ENCODE measurements at regions not wholly inside any gene's neighbourhood (a gene's known extent, or its start where the extent isn't known, plus 50 kb on each side); places are given as distances from the start of the nearest gene placed in this dataset.

DNA sequence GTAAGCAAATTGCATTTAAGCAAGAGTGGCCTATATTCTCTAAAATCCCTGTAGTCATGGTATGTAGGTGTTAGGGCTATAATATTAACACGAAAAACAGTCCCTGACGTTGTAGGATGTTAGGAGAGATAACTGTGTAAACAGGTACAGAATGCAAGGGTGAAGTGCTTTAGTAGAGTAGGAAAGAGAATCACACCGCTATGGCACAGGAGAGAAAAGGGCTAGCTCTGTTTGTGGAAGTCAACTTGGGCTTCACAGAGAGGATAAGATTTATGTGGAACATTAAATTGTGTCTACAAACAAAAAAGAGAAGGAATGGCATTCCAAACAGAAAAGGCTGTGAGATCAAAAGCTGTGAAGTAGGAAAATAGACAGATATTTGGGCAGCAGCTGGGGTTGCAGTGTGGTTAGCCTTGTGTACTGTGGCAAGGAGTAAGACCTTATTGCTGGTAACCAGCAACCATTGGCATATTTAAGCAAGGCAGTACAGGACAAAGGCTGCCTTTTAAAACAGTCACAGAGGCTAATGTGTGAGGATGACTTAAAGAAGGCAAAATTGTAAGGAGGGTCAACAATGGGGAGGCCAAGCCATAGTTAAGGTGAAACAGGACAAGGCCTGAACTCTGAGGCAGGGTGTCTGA, 337.5 kb upstream of the ADAMTSL1 start:
- Histone ChIP-seq H3K36me3 (ENCODE audit: control insufficient read depth, low read depth, low read length) (no peaks in the 10 kb centered on the region), H3K4me1 (ENCODE audit: control insufficient read depth, low read depth, low read length) (no peaks in the 10 kb centered on the region), H3K27me3 (ENCODE audit: control insufficient read depth, insufficient read depth, low read length) (no peaks in the 10 kb centered on the region), H3K9me3 (ENCODE audit: control insufficient read depth, low read depth, low read length) (no peaks in the 10 kb centered on the region), H3K4me3 (ENCODE audit: low read length) (no peak overlapping the region), H3K27ac (ENCODE audit: low read length) (no peak overlapping the region), H3K9ac (ENCODE audit: low read length) (no peak overlapping the region)

DNA sequence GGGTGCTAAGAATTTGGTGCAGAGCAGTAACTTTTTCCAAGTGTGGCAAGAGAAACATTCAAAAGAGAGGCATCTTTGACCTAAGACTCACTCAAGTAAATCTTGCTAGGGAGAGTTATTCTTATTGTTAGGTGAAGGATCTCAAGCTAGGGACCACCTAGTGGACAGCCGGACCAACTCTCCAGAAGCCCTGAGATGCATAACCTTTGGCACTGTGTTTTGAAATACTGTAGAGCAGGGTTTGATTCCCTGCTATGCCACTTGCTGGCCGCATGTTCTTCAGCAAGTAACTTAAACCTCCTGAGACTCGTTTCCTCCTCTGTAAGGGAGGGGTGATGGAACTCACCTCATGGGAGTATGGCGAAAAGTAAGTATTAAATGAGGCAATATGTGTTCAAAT, 336.1 kb upstream of the ADAMTSL1 start:
- H3K9me3 ChIP-seq (ENCODE audit: control insufficient read depth, low read depth, low read length) = no peaks in the 10 kb centered on the region
- no peaks in the 10 kb centered on the region for H3K36me3 ChIP-seq (ENCODE audit: control insufficient read depth, low read depth, low read length)
- H3K4me1 ChIP-seq (ENCODE audit: control insufficient read depth, low read depth, low read length) = no peaks in the 10 kb centered on the region
- no peaks in the 10 kb centered on the region for H3K27me3 ChIP-seq (ENCODE audit: control insufficient read depth, insufficient read depth, low read length)
- H3K27ac ChIP-seq (ENCODE audit: low read length) = no peak overlapping the region
- no peak overlapping the region for H3K9ac ChIP-seq (ENCODE audit: low read length)
- no peak overlapping the region for H3K4me3 ChIP-seq (ENCODE audit: low read length)

DNA sequence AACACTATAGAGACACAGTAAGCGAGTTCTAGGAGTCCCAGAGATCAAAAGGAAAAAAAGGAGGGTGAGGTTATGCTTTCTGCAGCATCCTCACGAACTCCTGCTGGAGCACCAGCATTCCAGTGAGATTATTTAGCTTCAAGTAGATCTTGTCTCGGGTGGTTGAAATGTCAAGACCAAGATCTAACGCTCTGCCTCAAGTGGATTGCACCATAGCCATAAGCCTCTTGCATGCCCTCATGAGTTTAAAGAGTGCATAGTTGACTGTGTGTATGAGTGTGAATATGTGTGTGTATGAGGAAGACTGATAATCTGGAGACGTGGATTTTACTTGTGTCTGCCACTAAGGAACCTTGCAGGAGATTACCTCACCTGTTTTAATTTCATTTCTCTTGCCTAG, 335.3 kb upstream of the ADAMTSL1 start:
- no peak overlapping the region for H3K27ac ChIP-seq (ENCODE audit: low read length)
- H3K9ac ChIP-seq (ENCODE audit: low read length) = no peak overlapping the region
- H3K4me3 ChIP-seq (ENCODE audit: low read length) = no peak overlapping the region
- no peaks in the 10 kb centered on the region for H3K9me3 ChIP-seq (ENCODE audit: control insufficient read depth, low read depth, low read length)
- H3K27me3 ChIP-seq (ENCODE audit: control insufficient read depth, insufficient read depth, low read length) = no peaks in the 10 kb centered on the region
- H3K4me1 ChIP-seq (ENCODE audit: control insufficient read depth, low read depth, low read length) = no peaks in the 10 kb centered on the region
- H3K36me3 ChIP-seq (ENCODE audit: control insufficient read depth, low read depth, low read length) = no peaks in the 10 kb centered on the region

DNA sequence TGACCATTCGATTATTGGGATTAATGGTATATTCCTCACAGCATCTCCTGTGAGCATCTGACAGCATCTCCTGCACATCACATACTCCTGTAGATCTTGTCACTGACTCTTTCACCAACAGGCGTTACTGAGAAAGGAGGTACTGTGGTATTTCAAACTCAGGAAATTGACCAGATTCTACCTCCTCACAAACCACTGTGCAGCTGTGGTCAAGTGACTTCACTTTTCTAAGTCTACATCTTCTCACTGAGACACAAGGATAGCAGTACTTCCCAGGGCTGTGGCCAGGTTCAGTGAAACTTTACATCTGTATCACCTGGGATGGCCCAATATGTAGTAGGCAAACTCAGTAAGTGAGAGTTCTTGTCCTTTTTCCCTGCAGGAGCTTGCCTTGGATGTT, 332.3 kb upstream of the ADAMTSL1 start:
- no peaks in the 10 kb centered on the region for H3K9me3 ChIP-seq (ENCODE audit: control insufficient read depth, low read depth, low read length)
- no peak overlapping the region for H3K27ac ChIP-seq (ENCODE audit: low read length)
- no peaks in the 10 kb centered on the region for H3K36me3 ChIP-seq (ENCODE audit: control insufficient read depth, low read depth, low read length)
- no peaks in the 10 kb centered on the region for H3K4me1 ChIP-seq (ENCODE audit: control insufficient read depth, low read depth, low read length)
- H3K4me3 ChIP-seq (ENCODE audit: low read length) = no peak overlapping the region
- H3K9ac ChIP-seq (ENCODE audit: low read length) = no peak overlapping the region
- H3K27me3 ChIP-seq (ENCODE audit: control insufficient read depth, insufficient read depth, low read length) = no peaks in the 10 kb centered on the region

DNA sequence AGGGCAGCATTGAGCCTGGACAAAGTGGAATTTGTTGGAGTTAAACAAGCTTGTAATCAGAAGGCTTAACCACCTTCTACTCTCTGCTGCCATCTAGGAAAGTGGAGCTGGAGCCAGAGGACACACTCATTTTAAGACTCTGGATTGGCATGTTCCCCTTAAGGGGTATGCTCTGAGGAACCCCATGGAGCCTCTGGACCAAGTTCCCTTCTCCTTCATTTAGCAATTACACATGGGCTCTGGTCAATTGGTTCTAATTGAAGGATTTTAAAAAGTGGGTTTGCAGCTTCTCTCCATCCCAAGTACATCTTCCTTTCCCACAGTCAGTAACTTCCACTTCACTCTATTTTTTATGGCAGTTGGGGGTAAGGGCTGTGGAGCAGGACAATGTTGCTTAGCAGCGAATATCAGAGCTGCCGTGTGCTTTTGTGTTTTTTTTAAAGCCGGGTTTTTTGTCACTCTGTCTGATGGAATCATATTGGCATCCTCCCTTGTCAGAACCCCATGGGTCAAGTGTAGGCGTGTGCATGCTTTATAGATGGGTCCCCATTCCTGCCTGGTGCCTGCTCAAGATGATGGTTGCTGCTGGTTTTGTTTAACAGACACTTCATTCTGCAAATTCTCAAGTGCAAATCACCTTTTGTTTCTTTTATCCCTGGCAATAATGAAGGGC, 330.7 kb upstream of the ADAMTSL1 start:
- H3K9me3 ChIP-seq (ENCODE audit: control insufficient read depth, low read depth, low read length) = no peaks in the 10 kb centered on the region
- H3K36me3 ChIP-seq (ENCODE audit: control insufficient read depth, low read depth, low read length) = no peaks in the 10 kb centered on the region
- H3K27me3 ChIP-seq (ENCODE audit: control insufficient read depth, insufficient read depth, low read length) = no peaks in the 10 kb centered on the region
- H3K9ac ChIP-seq (ENCODE audit: low read length) = no peak overlapping the region
- H3K27ac ChIP-seq (ENCODE audit: low read length) = no peak overlapping the region
- H3K4me1 ChIP-seq (ENCODE audit: control insufficient read depth, low read depth, low read length) = no peaks in the 10 kb centered on the region
- H3K4me3 ChIP-seq (ENCODE audit: low read length) = no peak overlapping the region

DNA sequence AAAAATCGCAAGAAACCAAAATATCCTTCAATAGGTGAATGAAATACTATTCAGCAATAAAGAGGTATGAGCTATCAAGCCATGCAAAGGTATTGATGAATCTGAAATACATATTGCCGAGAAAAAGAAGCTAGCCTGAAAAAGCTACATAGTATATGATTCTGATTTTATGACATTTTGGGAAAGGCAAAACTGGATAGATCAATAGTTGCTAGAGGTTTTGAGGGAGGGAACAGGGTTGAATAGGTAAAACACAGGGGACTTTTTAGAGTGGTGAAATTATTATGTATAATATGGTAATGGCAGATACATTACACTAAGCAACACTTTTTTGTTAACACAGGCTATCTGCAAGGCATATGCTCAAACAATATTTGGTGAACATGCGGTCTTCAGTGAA, 327.6 kb upstream of the ADAMTSL1 start:
- Histone ChIP-seq H3K4me1 (ENCODE audit: control insufficient read depth, low read depth, low read length) (no peaks in the 10 kb centered on the region), H3K4me3 (ENCODE audit: low read length) (no peak overlapping the region), H3K36me3 (ENCODE audit: control insufficient read depth, low read depth, low read length) (no peaks in the 10 kb centered on the region), H3K9me3 (ENCODE audit: control insufficient read depth, low read depth, low read length) (no peaks in the 10 kb centered on the region), H3K9ac (ENCODE audit: low read length) (no peak overlapping the region), H3K27me3 (ENCODE audit: control insufficient read depth, insufficient read depth, low read length) (no peaks in the 10 kb centered on the region), H3K27ac (ENCODE audit: low read length) (no peak overlapping the region)

DNA sequence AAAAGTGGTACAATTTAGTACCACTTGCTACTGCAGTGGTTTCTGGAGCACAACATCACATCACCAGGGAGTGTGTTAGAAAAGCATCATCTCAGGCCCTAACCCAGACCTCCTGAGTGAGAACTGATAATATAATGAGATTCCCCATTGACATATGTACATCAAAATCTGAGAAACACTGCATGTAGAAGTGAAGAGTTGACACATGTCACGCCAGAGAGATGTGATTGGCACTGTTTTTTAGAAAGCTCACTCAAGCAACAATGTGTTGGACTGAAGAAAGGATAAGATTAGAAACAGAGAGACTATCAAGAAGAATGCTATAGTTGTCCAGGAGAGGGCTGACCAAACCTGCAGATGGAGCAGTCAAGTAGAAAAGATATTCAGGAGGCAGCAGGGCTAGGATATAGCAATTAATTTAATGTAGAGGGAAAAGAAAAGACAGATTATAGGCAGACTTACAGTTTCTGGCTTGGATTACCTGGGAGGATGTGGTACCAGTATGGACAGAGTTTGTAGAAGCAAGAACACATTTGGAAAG, 324.4 kb upstream of the ADAMTSL1 start:
- H3K4me1 ChIP-seq (ENCODE audit: control insufficient read depth, low read depth, low read length) = no peaks in the 10 kb centered on the region
- no peak overlapping the region for H3K27ac ChIP-seq (ENCODE audit: low read length)
- no peaks in the 10 kb centered on the region for H3K27me3 ChIP-seq (ENCODE audit: control insufficient read depth, insufficient read depth, low read length)
- no peak overlapping the region for H3K9ac ChIP-seq (ENCODE audit: low read length)
- H3K9me3 ChIP-seq (ENCODE audit: control insufficient read depth, low read depth, low read length) = no peaks in the 10 kb centered on the region
- H3K4me3 ChIP-seq (ENCODE audit: low read length) = no peak overlapping the region
- H3K36me3 ChIP-seq (ENCODE audit: control insufficient read depth, low read depth, low read length) = no peaks in the 10 kb centered on the region

DNA sequence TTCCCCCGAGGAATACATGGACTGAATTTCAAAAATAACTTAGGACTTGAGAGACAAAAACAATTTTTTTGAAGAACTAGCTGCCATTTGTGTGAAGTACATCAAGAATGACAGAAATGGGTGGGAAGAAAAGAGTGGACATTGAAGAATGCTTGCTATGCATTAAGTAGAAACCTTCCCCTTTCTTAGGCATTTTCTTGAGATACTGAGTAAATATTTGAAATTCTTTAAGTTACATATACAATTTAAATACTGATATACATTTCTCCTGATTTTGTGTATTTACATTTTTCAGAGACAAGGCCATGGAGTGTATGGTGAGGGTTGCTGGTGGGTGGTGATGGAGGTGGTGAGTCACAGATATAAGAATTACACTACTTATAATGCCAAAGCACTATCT, 319.3 kb upstream of the ADAMTSL1 start:
- Histone ChIP-seq H3K4me1 (ENCODE audit: control insufficient read depth, low read depth, low read length) (no peaks in the 10 kb centered on the region), H3K27me3 (ENCODE audit: control insufficient read depth, insufficient read depth, low read length) (no peaks in the 10 kb centered on the region), H3K36me3 (ENCODE audit: control insufficient read depth, low read depth, low read length) (no peaks in the 10 kb centered on the region), H3K4me3 (ENCODE audit: low read length) (no peak overlapping the region), H3K9me3 (ENCODE audit: control insufficient read depth, low read depth, low read length) (no peaks in the 10 kb centered on the region), H3K9ac (ENCODE audit: low read length) (no peak overlapping the region), H3K27ac (ENCODE audit: low read length) (no peak overlapping the region)

DNA sequence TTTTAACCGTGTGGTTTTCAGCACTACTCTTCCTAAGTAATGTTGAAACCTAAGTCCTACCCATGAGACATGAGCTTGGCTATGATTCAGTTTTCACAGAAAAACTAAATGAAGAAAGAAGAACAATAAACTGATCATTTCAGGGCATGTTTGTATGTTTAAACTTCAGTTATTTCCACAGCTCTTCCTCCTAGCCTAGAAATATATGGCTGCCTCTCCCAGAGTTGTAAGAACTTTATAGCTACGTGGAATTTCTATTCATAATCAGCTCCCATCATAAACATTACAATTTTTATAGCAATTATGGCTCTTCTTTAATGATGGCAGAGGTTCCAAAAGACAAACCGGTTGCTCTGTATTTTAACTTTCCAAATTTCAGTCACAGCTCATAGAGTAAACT, 314.7 kb upstream of the ADAMTSL1 start:
- Histone ChIP-seq H3K4me1 (ENCODE audit: control insufficient read depth, low read depth, low read length) (no peaks in the 10 kb centered on the region), H3K27me3 (ENCODE audit: control insufficient read depth, insufficient read depth, low read length) (no peaks in the 10 kb centered on the region), H3K36me3 (ENCODE audit: control insufficient read depth, low read depth, low read length) (no peaks in the 10 kb centered on the region), H3K27ac (ENCODE audit: low read length) (no peak overlapping the region), H3K9me3 (ENCODE audit: control insufficient read depth, low read depth, low read length) (no peaks in the 10 kb centered on the region), H3K9ac (ENCODE audit: low read length) (no peak overlapping the region), H3K4me3 (ENCODE audit: low read length) (no peak overlapping the region)

DNA sequence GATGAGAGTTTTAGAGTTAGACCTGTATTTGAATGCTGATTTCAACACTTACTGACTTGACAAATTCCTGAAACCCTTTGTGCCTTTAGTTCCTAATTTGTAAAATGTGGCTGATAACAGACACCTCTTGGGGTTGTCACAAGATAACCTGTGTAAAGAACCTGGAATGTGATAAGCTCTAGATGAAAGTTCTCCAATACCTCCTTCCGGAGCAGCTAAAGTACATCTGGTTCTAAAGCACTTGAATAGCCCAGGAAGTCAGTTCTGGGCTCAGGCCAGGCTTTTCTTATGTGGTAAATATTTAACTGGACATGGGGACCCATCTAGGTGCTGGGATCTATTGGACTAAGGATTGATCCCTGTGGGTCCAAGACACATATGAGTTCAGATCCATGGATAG, 310.8 kb upstream of the ADAMTSL1 start:
- no peak overlapping the region for H3K4me3 ChIP-seq (ENCODE audit: low read length)
- H3K4me1 ChIP-seq (ENCODE audit: control insufficient read depth, low read depth, low read length) = no peaks in the 10 kb centered on the region
- H3K27ac ChIP-seq (ENCODE audit: low read length) = no peak overlapping the region
- H3K9me3 ChIP-seq (ENCODE audit: control insufficient read depth, low read depth, low read length) = no peaks in the 10 kb centered on the region
- H3K27me3 ChIP-seq (ENCODE audit: control insufficient read depth, insufficient read depth, low read length) = no peaks in the 10 kb centered on the region
- no peak overlapping the region for H3K9ac ChIP-seq (ENCODE audit: low read length)
- H3K36me3 ChIP-seq (ENCODE audit: control insufficient read depth, low read depth, low read length) = no peaks in the 10 kb centered on the region

DNA sequence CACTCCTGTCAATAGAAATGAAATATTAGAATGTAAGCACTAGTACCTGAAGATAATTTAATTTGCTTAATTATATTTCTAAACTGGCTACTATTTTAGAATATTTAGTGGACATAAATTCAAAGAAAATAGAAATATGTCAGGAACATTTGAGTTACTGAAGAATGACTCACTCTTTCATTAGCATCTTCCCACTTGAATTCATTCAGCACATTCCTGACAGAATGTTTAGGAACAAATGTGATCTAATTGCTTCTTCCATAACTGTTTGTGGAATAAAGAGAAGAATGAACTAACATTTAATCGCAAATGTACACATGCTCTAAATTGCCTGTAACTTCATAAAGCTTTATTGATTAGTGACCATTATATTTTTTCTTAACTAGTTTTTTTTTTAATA, 306.2 kb upstream of the ADAMTSL1 start:
- no peaks in the 10 kb centered on the region for H3K4me1 ChIP-seq (ENCODE audit: control insufficient read depth, low read depth, low read length)
- H3K4me3 ChIP-seq (ENCODE audit: low read length) = no peak overlapping the region
- H3K36me3 ChIP-seq (ENCODE audit: control insufficient read depth, low read depth, low read length) = no peaks in the 10 kb centered on the region

DNA sequence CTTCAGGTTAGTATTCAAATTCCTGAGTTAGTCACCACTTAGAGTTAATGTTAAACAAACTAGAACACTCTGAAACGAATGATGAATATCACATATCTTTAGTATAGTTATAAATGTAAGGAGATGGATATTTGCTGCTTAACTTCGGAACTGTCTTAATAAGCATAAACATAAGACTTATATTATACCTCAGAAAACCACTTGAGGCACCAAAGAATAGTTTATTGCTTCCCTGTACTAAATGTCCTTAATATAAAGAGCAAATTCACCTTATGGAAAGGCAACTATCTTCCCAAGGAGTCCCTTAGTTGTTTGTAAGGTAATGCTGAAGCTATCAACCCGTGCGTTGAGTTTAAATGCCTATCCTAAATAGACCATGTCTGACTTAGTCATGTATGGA, 300.0 kb upstream of the ADAMTSL1 start:
- Histone ChIP-seq H3K36me3 (ENCODE audit: control insufficient read depth, low read depth, low read length) (no peaks in the 10 kb centered on the region), H3K4me1 (ENCODE audit: control insufficient read depth, low read depth, low read length) (no peaks in the 10 kb centered on the region), H3K27me3 (ENCODE audit: control insufficient read depth, insufficient read depth, low read length) (no peaks in the 10 kb centered on the region), H3K4me3 (ENCODE audit: low read length) (no peak overlapping the region), H3K9ac (ENCODE audit: low read length) (no peak overlapping the region), H3K27ac (ENCODE audit: low read length) (no peak overlapping the region), H3K9me3 (ENCODE audit: control insufficient read depth, low read depth, low read length) (no peaks in the 10 kb centered on the region)

More for the DNA sequence above, 306.2 kb upstream of the ADAMTSL1 start:
- H3K9me3 ChIP-seq (ENCODE audit: control insufficient read depth, low read depth, low read length) = no peaks in the 10 kb centered on the region
- H3K9ac ChIP-seq (ENCODE audit: low read length) = no peak overlapping the region
- H3K27ac ChIP-seq (ENCODE audit: low read length) = no peak overlapping the region
- no peaks in the 10 kb centered on the region for H3K27me3 ChIP-seq (ENCODE audit: control insufficient read depth, insufficient read depth, low read length)
